Endothelial cell of umbilical vein (primary cell): ENCODE measurements at regions not wholly inside any gene's neighbourhood (a gene's known extent, or its start where the extent isn't known, plus 50 kb on each side); places are given as distances from the start of the nearest gene placed in this dataset.

Experiments
- BruUV-seq: library from RNA; stranded (reverse); fragments of 400-500 nt; replicated peaks from 2 replicates; lab custom pipeline; 2021; lab: Mats Ljungman, UMichigan
- CTCF ChIA-PET: fragments of 300-600, 350-600 bp; sonication (Branson Sonifier 250); formaldehyde crosslinking; loops from one replicate; lab custom pipeline; 2021; ENCODE audit warnings: antibody characterized with exemption, inconsistent platforms; lab: Charles Lee
- POLR2A ChIA-PET: fragments of 300-600, 350-600 bp; sonication (Branson Sonifier 250); formaldehyde crosslinking; loops from one replicate; lab custom pipeline; 2021; ENCODE audit warnings: antibody characterized with exemption, inconsistent platforms; lab: Charles Lee
- DNase-seq: peaks from one replicate; pipeline ENCODE4 v3.0.0-alpha.2; 2011; ENCODE audit warnings: low read depth, low spot score
- FAIRE-seq: peaks from 2 replicates; lab custom pipeline; 2011; peaks lifted over from hg19 to GRCh38; lab: Jason Lieb, UNC
- H2AFZ ChIP-seq: 2 replicates; pipeline ENCODE4 v1.6.0; 2012; ENCODE audit warnings: low read depth, low read length, control low read depth, inconsistent platforms
- H3K27ac ChIP-seq: 2 replicates; pipeline ENCODE4 v1.5.1; 2011; ENCODE audit warnings: low read depth, mild to moderate bottlenecking, control low read depth, low read length, moderate library complexity; ENCODE audit not compliant: insufficient read depth
- H3K27me3 ChIP-seq, 2 experiments: 2 replicates each; pipeline versions ENCODE4 v1.6.0 to v1.6.1; 2011; ENCODE audit warnings: low read length in 2 of 2, mixed read lengths in 1 of 2; ENCODE audit not compliant: control insufficient read depth in 2 of 2, insufficient read depth in 2 of 2
- H3K36me3 ChIP-seq, 2 experiments: 2 replicates in 1 of 2; 3 replicates in 1 of 2; pipeline ENCODE4 v1.5.1; 2011; ENCODE audit warnings: low read length in 2 of 2, mild to moderate bottlenecking in 1 of 2, moderate library complexity in 1 of 2; ENCODE audit not compliant: control insufficient read depth in 2 of 2, insufficient read depth in 2 of 2; ENCODE audit errors: extremely low read depth in 1 of 2
- H3K4me1 ChIP-seq: 3 replicates; pipeline ENCODE4 v1.5.1; 2011; ENCODE audit warnings: mild to moderate bottlenecking, low read length; ENCODE audit not compliant: control insufficient read depth, insufficient read depth; ENCODE audit errors: extremely low read depth
- H3K4me2 ChIP-seq: 2 replicates; pipeline ENCODE4 v1.6.1; 2011; ENCODE audit warnings: low read length, control low read depth, mixed read lengths; ENCODE audit not compliant: insufficient read depth
- H3K4me3 ChIP-seq, 3 experiments: fragments of 200-600 bp in 1 of 3; sonication (generic), shearing (Covaris generic) in 1 of 3; replicated peaks in 1 of 3; 2 replicates each; pipeline ENCODE4 v1.5.1; 2011 to 2016; ENCODE audit warnings: control low read depth in 3 of 3, low read length in 3 of 3, mild to moderate bottlenecking in 2 of 3, inconsistent platforms in 1 of 3, low read depth in 1 of 3, moderate library complexity in 1 of 3; ENCODE audit not compliant: insufficient read depth in 1 of 3
- H3K79me2 ChIP-seq: 2 replicates; pipeline ENCODE4 v1.6.0; 2012; ENCODE audit warnings: low read length, inconsistent platforms; ENCODE audit not compliant: control insufficient read depth, insufficient read depth
- H3K9ac ChIP-seq: replicated peaks from 2 replicates; pipeline ENCODE3; 2011; ENCODE audit warnings: low read length, control low read depth; ENCODE audit not compliant: insufficient read depth; ENCODE audit errors: extremely low read depth
- H3K9me1 ChIP-seq: replicated peaks from 3 replicates; pipeline ENCODE4 v1.6.0; 2011; ENCODE audit warnings: mild to moderate bottlenecking, low read length; ENCODE audit not compliant: control insufficient read depth, insufficient read depth; ENCODE audit errors: extremely low read depth
- H3K9me3 ChIP-seq: replicated peaks from 2 replicates; pipeline ENCODE4 v1.5.1; 2012; ENCODE audit warnings: low read length, inconsistent platforms; ENCODE audit not compliant: control insufficient read depth, insufficient read depth
- H4K20me1 ChIP-seq: replicated peaks from 2 replicates; pipeline ENCODE3; 2011; ENCODE audit warnings: mild to moderate bottlenecking, low read length; ENCODE audit not compliant: control insufficient read depth, insufficient read depth; ENCODE audit errors: extremely low read depth
- EZH2 ChIP-seq: IDR thresholded peaks from 2 replicates; pipeline ENCODE4 v1.6.1; 2012; ENCODE audit warnings: borderline replicate concordance, low read depth, mild to moderate bottlenecking, moderate library complexity, low read length, inconsistent platforms; ENCODE audit not compliant: severe bottlenecking
- FOS ChIP-seq: IDR thresholded peaks from 2 replicates; pipeline ENCODE4 v1.6.1; 2011; ENCODE audit warnings: mild to moderate bottlenecking, low read length, moderate library complexity, borderline replicate concordance; ENCODE audit not compliant: insufficient read depth
- GATA2 ChIP-seq: IDR thresholded peaks from 2 replicates; pipeline ENCODE4 v1.7.0; 2011; ENCODE audit warnings: low read depth, mild to moderate bottlenecking, moderate library complexity, mixed read lengths, low read length; ENCODE audit not compliant: insufficient read length, insufficient read depth
- JUN ChIP-seq: IDR thresholded peaks from 2 replicates; pipeline ENCODE4 v1.6.1; 2011; ENCODE audit warnings: borderline replicate concordance, low read depth; ENCODE audit not compliant: insufficient read length, insufficient read depth
- MAX ChIP-seq: IDR thresholded peaks from 2 replicates; pipeline ENCODE4 v1.6.1; 2011; ENCODE audit not compliant: insufficient read depth, insufficient read length
- MYC ChIP-seq: IDR thresholded peaks from one replicate; pipeline ENCODE4 v1.6.1; 2011; ENCODE audit warnings: mild to moderate bottlenecking, low read depth, low read length
- POLR2A ChIP-seq: IDR thresholded peaks from 2 replicates; pipeline ENCODE4 v1.6.1; 2012; ENCODE audit warnings: low read depth, mild to moderate bottlenecking, control low read depth, low read length
- POLR2AphosphoS5 ChIP-seq: IDR thresholded peaks from 2 replicates; pipeline ENCODE4 v1.6.1; 2012; ENCODE audit warnings: low read depth, mild to moderate bottlenecking, control low read depth, low read length, moderate library complexity; ENCODE audit not compliant: insufficient read depth
- dilution Hi-C: fragments of 300-500 bp; cut with MboI; formaldehyde crosslinking; loops from one replicate; pipeline ENCODE4 v1.15.0; 2019; ENCODE audit warnings: low sequenced_read_pairs; ENCODE audit not compliant: extremely low pct_ligation_motif_present
- intact Hi-C: fragments of 100-400 bp; cut with micrococcal nuclease; formaldehyde crosslinking; loops from one replicate; pipeline ENCODE4 v1.10.0; 2022
- TF ChIP-seq, protein P1 (sequence below), 2 donors: IDR thresholded peaks; 1 replicate in 1 of 2; 2 replicates in 1 of 2; pipeline ENCODE4 v1.5.1; 2011; ENCODE audit warnings: low read length in 2 of 2, mild to moderate bottlenecking in 2 of 2, moderate library complexity in 2 of 2, control low read depth in 1 of 2, inconsistent platforms in 1 of 2, low read depth in 1 of 2; ENCODE audit not compliant: insufficient read depth in 1 of 2; ENCODE audit errors: extremely low read depth in 1 of 2

- H3K4me2 ChIP-seq = no peak overlapping the region
- H3K27me3 ChIP-seq = no peaks in the 10 kb centered on the region
- H3K4me3 ChIP-seq = no peak overlapping the region
- DNase-seq (no peak), FAIRE-seq (no peak)
- H4K20me1 ChIP-seq = no peaks in the 10 kb centered on the region
- no peaks in the 10 kb centered on the region for H3K79me2 ChIP-seq
- no peak overlapping the region for H3K27ac ChIP-seq
- H3K9me1 ChIP-seq = no peaks in the 10 kb centered on the region
- BruUV-seq = no TSS peak
- TF ChIP-seq MYC (no peak), FOS (no peak), POLR2A (no peak), EZH2 (no peak), GATA2 (no peak), POLR2AphosphoS5 (no peak), MAX (no peak), JUN (no peak)
- TF ChIP-seq, protein P1, sequence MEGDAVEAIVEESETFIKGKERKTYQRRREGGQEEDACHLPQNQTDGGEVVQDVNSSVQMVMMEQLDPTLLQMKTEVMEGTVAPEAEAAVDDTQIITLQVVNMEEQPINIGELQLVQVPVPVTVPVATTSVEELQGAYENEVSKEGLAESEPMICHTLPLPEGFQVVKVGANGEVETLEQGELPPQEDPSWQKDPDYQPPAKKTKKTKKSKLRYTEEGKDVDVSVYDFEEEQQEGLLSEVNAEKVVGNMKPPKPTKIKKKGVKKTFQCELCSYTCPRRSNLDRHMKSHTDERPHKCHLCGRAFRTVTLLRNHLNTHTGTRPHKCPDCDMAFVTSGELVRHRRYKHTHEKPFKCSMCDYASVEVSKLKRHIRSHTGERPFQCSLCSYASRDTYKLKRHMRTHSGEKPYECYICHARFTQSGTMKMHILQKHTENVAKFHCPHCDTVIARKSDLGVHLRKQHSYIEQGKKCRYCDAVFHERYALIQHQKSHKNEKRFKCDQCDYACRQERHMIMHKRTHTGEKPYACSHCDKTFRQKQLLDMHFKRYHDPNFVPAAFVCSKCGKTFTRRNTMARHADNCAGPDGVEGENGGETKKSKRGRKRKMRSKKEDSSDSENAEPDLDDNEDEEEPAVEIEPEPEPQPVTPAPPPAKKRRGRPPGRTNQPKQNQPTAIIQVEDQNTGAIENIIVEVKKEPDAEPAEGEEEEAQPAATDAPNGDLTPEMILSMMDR (IDR thresholded peaks at IDR 0.05; ENCODE audit: extremely low read depth in 1 of 2, insufficient read depth in 1 of 2, low read depth in 1 of 2, low read length in 2 of 2) = no peak
- no peak overlapping the region for H3K9ac ChIP-seq
- H2AFZ ChIP-seq = no peak overlapping the region
- ChIA-PET CTCF (no interaction called here), POLR2A (no interaction called here)
- H3K36me3 ChIP-seq = no peaks in the 10 kb centered on the region
- intact Hi-C loops (no loop called here), dilution Hi-C loops (no loop called here)
- no peaks in the 10 kb centered on the region for H3K9me3 ChIP-seq
- H3K4me1 ChIP-seq = no peaks in the 10 kb centered on the region
Observed at GRCh38 chr14:30193101-30193500, 265.5 kb upstream of the PRKD1 start.
